HG03097 (cell line): ENCODE measurements at regions not wholly inside any gene's neighbourhood (a gene's known extent, or its start where the extent isn't known, plus 50 kb on each side); places are given as distances from the start of the nearest gene placed in this dataset.
"Not testable (repeated sequence)": the region's sequence is repeated elsewhere in the genome, so short reads cannot be mapped to it uniquely, and the experiment has no call there.

Experiments
- ATAC-seq: cut with Tn5 transposase; IDR thresholded peaks from one replicate; pipeline ENCODE4 v1.9.1; 2021; ENCODE audit not compliant: unreplicated experiment, low FRiP score

- ATAC-seq: no peak
Measured at GRCh38 chr6:12537389-12537788, 179.2 kb upstream of the PHACTR1 start.

GRCh38 chr6:12538881-12539357, 177.6 kb upstream of the PHACTR1 start:
- no peak for ATAC-seq

GRCh38 chr6:12542319-12543115, 174.1 kb upstream of the PHACTR1 start:
- ATAC-seq: not testable (repeated sequence)

- ATAC-seq: no peak
Measured at GRCh38 chr6:12543953-12544352, 172.6 kb upstream of the PHACTR1 start.

- ATAC-seq: no peak
Measured at GRCh38 chr6:12544821-12545565, 171.6 kb upstream of the PHACTR1 start.

GRCh38 chr6:12545619-12546409, 170.8 kb upstream of the PHACTR1 start:
- no peak for ATAC-seq

GRCh38 chr6:12546410-12547002, 170.1 kb upstream of the PHACTR1 start:
- no peak for ATAC-seq

- no peak for ATAC-seq
Measured at GRCh38 chr6:12548526-12548925, 168.0 kb upstream of the PHACTR1 start.

- not testable (repeated sequence) for ATAC-seq
Measured at GRCh38 chr6:12549445-12549844, 167.1 kb upstream of the PHACTR1 start.

GRCh38 chr6:12554820-12555219, 161.7 kb upstream of the PHACTR1 start:
- ATAC-seq: not testable (repeated sequence)

GRCh38 chr6:12555267-12555666, 161.3 kb upstream of the PHACTR1 start:
- no peak for ATAC-seq

- ATAC-seq: no peak
Measured at GRCh38 chr6:12555781-12556180, 160.8 kb upstream of the PHACTR1 start.

GRCh38 chr6:12557765-12558164, 158.8 kb upstream of the PHACTR1 start:
- ATAC-seq: no peak

GRCh38 chr6:12560315-12560714, 156.3 kb upstream of the PHACTR1 start:
- ATAC-seq: no peak

GRCh38 chr6:12566618-12567123, 149.9 kb upstream of the PHACTR1 start:
- ATAC-seq: no peak

- ATAC-seq: no peak
Measured at GRCh38 chr6:12567682-12568081, 148.9 kb upstream of the PHACTR1 start.

- ATAC-seq: no peak
Measured at GRCh38 chr6:12569646-12570045, 146.9 kb upstream of the PHACTR1 start.

GRCh38 chr6:12570461-12571030, 146.0 kb upstream of the PHACTR1 start:
- no peak for ATAC-seq

- no peak for ATAC-seq
Measured at GRCh38 chr6:12572896-12573827, 143.4 kb upstream of the PHACTR1 start.
